ENCODE measurements at regions not wholly inside any gene's neighbourhood (a gene's known extent, or its start where the extent isn't known, plus 50 kb on each side); places are given as distances from the start of the nearest gene placed in this dataset.

GRCh38 chr9:26243029-26243697 lies 564.9 kb upstream of the TUSC1 start:
- H3K36me3 ChIP-seq (ENCODE audit: control insufficient read depth, low read length), result no peaks in the 10 kb centered on the region
- H3F3A ChIP-seq (ENCODE audit: control insufficient read depth, insufficient read depth), result no peaks in the 10 kb centered on the region
- H3K9me2 ChIP-seq (replicated peaks; ENCODE audit: control insufficient read depth, low read length), result no peaks in the 10 kb centered on the region
- no peak overlapping the region for H3K4me2 ChIP-seq (ENCODE audit: low read length)
- no peaks in the 10 kb centered on the region for H3K27me3 ChIP-seq (ENCODE audit: control insufficient read depth, low read length)
- H3K9me3 ChIP-seq (ENCODE audit: control insufficient read depth, insufficient read depth, low read length), result no peaks in the 10 kb centered on the region
- no peaks in the 10 kb centered on the region for H3K4me1 ChIP-seq (ENCODE audit: control insufficient read depth, low read length)
- no peaks in the 10 kb centered on the region for H3K79me2 ChIP-seq (ENCODE audit: control insufficient read depth, low read length)
- no peak overlapping the region for H3K4me3 ChIP-seq (ENCODE audit: low read length)
- H4K20me1 ChIP-seq (ENCODE audit: control insufficient read depth, insufficient read depth, low read depth, low read length), result no peaks in the 10 kb centered on the region
- TF ChIP-seq CTCF (IDR thresholded peaks at IDR 0.05; ENCODE audit: low read depth, low read length, poor library complexity, severe bottlenecking) (no peak), EZH2phosphoT487 (IDR thresholded peaks at IDR 0.05; ENCODE audit: borderline replicate concordance, low read length) (no peak)
- no peak overlapping the region for H3K27ac ChIP-seq (ENCODE audit: low read depth, low read length)

GRCh38 chr9:26240020-26240419 lies 561.8 kb upstream of the TUSC1 start:
- no peaks in the 10 kb centered on the region for H3K9me2 ChIP-seq (replicated peaks; ENCODE audit: control insufficient read depth, low read length)
- no peak overlapping the region for H3K27ac ChIP-seq (ENCODE audit: low read depth, low read length)
- H3K36me3 ChIP-seq (ENCODE audit: control insufficient read depth, low read length), result no peaks in the 10 kb centered on the region
- TF ChIP-seq EZH2phosphoT487 (IDR thresholded peaks at IDR 0.05; ENCODE audit: borderline replicate concordance, low read length) (no peak), CTCF (IDR thresholded peaks at IDR 0.05; ENCODE audit: low read depth, low read length, poor library complexity, severe bottlenecking) (no peak)
- no peaks in the 10 kb centered on the region for H3F3A ChIP-seq (ENCODE audit: control insufficient read depth, insufficient read depth)
- H3K27me3 ChIP-seq (ENCODE audit: control insufficient read depth, low read length), result no peaks in the 10 kb centered on the region
- H3K9me3 ChIP-seq (ENCODE audit: control insufficient read depth, insufficient read depth, low read length), result no peaks in the 10 kb centered on the region
- H3K79me2 ChIP-seq (ENCODE audit: control insufficient read depth, low read length), result no peaks in the 10 kb centered on the region
- no peaks in the 10 kb centered on the region for H3K4me1 ChIP-seq (ENCODE audit: control insufficient read depth, low read length)
- no peak overlapping the region for H3K4me2 ChIP-seq (ENCODE audit: low read length)
- no peak overlapping the region for H3K4me3 ChIP-seq (ENCODE audit: low read length)
- H4K20me1 ChIP-seq (ENCODE audit: control insufficient read depth, insufficient read depth, low read depth, low read length), result no peaks in the 10 kb centered on the region

- H4K20me1 ChIP-seq (ENCODE audit: control insufficient read depth, insufficient read depth, low read depth, low read length), result no peaks in the 10 kb centered on the region
- H3K9me3 ChIP-seq (ENCODE audit: control insufficient read depth, insufficient read depth, low read length), result no peaks in the 10 kb centered on the region
- H3K4me1 ChIP-seq (ENCODE audit: control insufficient read depth, low read length), result no peaks in the 10 kb centered on the region
- H3K27ac ChIP-seq (ENCODE audit: low read depth, low read length), result no peak overlapping the region
- H3K36me3 ChIP-seq (ENCODE audit: control insufficient read depth, low read length), result no peaks in the 10 kb centered on the region
- no peaks in the 10 kb centered on the region for H3K9me2 ChIP-seq (replicated peaks; ENCODE audit: control insufficient read depth, low read length)
- TF ChIP-seq CTCF (IDR thresholded peaks at IDR 0.05; ENCODE audit: low read depth, low read length, poor library complexity, severe bottlenecking), result no peak
- TF ChIP-seq EZH2phosphoT487 (IDR thresholded peaks at IDR 0.05; ENCODE audit: borderline replicate concordance, low read length), result no peak
- H3K27me3 ChIP-seq (ENCODE audit: control insufficient read depth, low read length), result no peaks in the 10 kb centered on the region
- no peak overlapping the region for H3K4me3 ChIP-seq (ENCODE audit: low read length)
- no peaks in the 10 kb centered on the region for H3F3A ChIP-seq (ENCODE audit: control insufficient read depth, insufficient read depth)
- H3K79me2 ChIP-seq (ENCODE audit: control insufficient read depth, low read length), result no peaks in the 10 kb centered on the region
- no peak overlapping the region for H3K4me2 ChIP-seq (ENCODE audit: low read length)
Measured at GRCh38 chr9:26237256-26237655, 559.0 kb upstream of the TUSC1 start.
